HPDE6-E6E7 (cell line): ENCODE measurements at regions not wholly inside any gene's neighbourhood (a gene's known extent, or its start where the extent isn't known, plus 50 kb on each side); places are given as distances from the start of the nearest gene placed in this dataset.
"Not testable (repeated sequence)": the region's sequence is repeated elsewhere in the genome, so short reads cannot be mapped to it uniquely, and the experiment has no call there.

ENCODE experiments used
- DNase-seq: peaks from one replicate; pipeline ENCODE4 v3.0.0; 2011; ENCODE audit warnings: missing footprints; ENCODE audit errors: extremely low spot score

GRCh38 chr14:22492622-22493542 is 96.1 kb downstream of the DAD1 start:
- DNase-seq, result no peak

- no peak for DNase-seq
These were observed 97.1 kb downstream of the DAD1 start for GRCh38 chr14:22491683-22492621.

DNA sequence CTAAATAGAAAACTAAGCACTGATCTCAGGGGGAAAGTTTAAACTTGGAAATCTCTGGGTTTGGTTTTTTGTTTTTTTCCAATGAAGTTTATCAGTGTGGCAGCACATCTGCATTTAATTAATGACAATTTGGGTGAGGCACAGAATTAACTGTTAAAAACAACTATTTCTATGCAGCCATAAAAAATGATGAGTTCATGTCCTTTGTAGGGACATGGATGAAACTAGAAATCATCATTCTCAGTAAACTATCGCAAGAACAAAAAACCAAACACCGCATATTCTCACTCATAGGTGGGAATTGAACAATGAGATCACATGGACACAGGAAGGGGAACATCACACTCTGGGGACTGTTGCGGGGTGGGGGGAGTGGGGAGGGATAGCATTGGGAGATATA is 98.0 kb downstream of the DAD1 start:
- not testable (repeated sequence) for DNase-seq

DNA sequence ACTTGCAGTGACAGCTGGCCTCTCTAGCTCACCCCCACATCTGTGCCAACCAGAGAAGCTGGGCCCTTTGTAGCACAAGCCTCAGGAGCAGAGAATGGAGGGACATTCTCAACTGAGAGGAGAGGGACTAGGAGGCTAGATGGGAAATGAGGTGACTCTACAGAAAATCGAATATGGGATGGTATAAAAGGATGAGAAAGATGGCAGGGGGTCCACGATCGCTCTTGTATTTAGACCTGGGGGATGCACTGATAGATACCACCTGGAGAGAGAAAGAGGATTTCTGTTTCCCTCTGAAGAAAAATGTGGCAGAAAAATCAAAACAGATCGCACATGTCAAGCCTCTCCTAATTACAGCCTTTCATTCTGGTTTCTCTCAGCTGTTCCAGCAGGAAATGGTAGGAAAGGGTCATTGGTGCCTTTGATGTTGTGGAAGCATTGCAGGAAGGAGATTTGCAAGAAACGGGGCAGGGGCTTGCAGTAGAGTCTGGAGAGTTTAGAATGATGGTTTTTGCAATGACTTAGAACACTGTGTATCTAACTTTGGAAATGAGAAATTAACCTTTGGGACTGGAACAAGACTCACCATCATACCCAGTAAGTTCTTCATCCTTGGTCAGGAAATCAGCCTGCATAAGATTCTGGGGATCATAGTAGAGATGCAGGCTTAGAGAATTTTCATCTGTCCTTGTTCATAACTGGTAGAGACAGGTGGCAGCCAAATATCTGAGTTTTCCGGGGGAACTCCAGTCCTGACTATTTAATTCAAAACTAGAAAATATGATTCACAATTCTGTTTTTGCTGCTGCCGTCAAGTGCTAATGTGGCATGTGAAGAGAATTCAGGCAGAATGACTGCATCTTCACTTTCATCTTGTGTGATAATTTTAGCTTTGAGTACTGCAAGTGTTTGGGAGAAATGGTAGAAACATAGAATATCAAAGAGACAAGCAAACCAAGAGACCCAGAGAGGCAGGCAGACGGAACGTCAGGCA is 98.8 kb downstream of the DAD1 start:
- no peak for DNase-seq

DNA sequence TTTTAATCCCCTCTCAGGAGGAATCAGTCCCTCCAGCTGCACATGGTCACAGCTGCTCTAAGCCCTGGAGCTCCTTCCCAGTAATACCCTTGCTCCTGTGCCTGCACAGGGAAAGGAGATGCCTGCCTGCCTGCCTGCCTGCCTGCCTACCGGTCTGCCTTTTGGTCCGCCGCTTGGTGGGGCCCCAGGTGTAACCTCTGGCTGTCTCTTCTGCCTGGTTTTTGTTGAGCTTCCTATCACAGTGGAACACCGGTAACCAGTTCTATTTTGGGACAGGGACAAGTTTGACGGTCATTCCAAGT is 99.8 kb downstream of the DAD1 start:
- DNase-seq, result no peak

DNA sequence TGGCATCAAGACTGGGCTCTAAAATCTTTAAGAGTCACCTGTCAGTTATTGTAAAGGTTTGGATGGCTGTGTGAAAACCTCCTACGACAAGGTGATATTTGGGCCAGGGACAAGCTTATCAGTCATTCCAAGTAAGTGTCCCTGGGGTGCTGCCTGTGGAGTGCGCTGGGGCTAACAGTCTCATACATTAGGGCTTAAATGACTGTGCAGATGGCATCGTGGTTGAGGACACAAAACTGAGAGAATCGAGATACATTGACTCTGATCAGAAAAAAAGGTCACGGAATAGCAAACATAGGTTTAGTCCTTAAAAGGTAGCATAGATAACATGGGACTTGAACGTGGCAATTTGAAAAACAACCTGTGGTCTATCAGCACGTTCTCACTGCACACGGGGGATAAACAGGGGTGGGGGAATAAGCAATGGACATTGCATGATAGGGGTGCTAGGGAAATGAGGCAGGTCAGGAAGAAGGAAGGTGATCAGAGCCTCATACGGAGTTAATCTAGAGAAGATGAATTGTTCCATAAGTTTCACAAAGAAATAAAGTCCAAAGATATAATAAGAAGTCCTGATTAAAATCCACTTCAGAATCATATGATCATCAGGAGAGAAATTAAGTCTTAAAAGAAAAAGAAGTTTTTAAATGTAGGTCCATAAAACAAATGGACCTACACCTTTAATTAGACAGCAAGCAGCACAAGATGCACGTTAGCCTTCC is 100.3 kb downstream of the DAD1 start:
- DNase-seq, result no peak

DNA sequence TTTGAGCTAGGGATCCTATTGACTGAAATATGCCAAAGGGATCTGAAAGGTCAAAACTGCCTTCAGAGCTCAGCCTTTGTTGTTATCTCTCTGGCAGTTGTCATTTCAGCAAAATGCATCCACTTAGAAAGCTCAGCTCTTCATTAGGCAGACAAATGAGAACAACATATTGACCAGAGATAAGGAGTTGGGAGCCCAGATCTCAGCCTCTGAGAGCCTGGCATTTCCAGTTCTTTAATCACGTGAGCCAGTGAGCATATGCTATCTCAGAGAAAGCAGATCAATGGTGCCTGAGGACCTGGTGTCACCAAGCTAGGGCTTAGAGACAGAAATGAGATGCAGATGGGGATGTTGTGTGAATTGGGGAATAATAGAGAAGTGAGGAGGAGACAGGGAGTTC is 101.1 kb downstream of the DAD1 start:
- DNase-seq, result no peak

GRCh38 chr14:22487401-22487800 is 101.6 kb downstream of the DAD1 start:
- no peak for DNase-seq

DNA sequence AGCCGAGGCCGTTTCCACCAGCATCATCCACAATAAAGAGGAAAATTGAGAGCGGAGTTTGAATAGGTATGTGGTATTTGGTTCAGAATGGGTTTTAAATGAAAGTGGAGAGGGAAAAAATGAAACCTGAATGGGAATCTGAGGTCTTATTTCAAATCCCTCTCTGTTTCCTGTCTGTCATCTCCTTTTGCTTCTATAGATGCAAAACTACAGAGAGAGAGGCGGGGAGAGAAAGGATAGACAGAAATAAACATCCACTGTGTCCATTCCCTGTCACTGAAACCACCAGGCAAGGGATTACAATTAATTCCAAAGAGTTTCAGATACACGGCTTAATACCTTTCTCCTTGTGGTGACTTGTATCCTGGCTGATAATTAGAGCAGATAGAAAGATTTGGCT is 102.3 kb downstream of the DAD1 start:
- DNase-seq, result no peak

DNA sequence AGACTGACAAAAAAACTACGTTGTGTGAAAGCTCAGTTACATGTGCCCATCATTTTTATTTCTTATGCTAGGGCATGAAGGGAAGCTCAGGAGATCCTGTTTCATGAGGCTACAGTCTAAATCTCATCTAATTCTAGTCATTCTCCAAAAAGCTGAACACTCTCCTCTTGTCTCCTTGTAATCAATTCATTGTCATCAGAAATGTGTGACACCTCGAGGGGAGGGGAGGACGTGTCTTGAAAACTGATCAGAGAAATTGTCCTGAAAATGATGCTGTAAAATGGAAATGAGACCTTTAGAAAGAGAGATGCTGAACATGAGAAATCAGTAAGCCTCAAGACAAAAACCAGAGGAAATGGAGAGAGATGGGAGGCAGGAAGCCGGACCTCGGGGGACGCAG is 103.4 kb downstream of the DAD1 start:
- DNase-seq, result no peak

DNA sequence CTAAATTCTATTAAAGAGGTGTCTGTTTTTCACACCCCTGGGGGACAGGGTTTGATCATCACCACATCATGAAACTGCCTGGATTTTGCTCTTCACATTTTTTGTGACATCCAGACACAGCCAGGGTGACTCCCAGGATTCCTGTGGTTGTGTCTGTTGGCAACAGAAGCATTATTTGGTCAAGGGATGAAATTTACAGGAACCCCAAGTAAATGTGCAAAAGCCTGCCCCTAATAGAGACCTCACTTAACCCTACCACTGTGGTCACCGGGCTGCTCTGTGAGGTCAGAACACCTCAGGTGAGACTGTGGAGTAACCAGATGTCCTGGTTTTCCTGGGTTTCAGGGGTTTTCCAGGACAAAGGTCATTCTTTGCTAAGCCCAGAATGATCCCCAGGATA is 103.8 kb downstream of the DAD1 start:
- no peak for DNase-seq

- no peak for DNase-seq
These were observed 104.4 kb downstream of the DAD1 start for GRCh38 chr14:22484632-22485031.

DNA sequence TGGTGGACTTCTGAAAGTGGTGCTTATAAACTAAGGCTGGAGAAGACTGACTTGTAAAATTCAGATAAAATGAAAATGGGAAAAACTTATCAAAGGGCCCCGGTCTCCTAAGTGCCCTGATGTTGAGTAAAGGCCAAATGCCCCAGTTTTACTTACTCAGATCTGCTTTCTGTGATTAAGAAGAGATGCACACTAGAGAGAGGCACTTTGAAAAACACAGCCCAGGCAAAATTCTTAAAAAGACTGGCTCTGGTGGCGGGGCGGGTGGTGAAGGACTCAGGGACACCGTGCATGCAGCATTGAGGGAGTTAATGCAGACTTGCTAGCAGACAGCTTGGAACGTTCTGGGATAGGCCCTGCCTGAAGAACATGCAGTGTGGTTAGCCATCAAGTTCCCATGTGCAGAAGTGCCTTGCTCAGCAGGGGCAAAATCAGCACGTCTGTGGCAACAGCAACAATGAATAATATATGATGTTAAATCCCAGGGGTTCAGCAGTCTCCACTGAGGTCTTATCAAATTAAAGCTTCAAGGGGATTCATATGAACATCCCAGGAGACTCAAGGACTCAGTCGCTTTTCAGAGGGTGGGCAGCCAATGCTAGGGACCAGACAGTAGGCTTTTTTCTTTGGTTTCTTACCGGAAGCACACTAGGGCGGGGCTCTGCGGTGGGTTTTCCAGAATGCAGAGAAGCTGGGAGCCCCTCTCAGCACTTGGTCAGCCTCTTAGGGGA is 105.0 kb downstream of the DAD1 start:
- no peak for DNase-seq

DNA sequence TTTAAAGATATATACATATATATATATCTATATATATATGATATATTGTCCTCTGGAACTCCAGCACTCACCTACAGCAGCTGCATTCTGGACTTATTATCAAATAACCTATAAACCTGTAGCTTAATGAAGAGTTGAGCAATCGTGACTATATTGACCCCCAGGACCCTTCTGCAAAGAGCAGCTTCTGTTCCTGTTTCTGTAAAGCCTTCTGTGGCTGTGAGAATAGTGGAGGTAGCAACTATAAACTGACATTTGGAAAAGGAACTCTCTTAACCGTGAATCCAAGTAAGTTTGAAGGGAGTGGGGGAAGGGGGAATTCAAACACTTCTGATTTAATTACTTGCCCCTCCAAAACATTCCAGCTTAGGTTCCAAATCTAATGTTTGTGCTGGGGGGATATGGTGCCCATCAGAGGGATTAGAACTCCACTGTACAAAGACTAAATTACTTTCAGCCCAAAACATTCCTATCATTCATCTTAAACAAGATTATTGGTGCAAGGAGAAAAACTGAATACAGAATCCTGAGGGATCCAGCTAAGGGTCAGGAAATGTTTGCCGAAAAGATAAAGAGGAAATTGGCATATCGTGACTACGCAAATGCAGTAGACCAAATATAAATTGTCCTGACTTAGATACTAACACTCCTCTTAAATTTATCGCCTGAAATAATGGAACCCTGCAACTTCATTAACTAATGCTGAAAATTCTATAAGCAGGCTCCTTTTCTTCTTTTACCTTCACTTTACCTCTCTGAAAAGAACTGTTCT is 106.1 kb downstream of the DAD1 start:
- DNase-seq, result no peak

GRCh38 chr14:22482085-22482694 is 106.8 kb downstream of the DAD1 start:
- DNase-seq, result no peak

- no peak for DNase-seq
These were observed 107.5 kb downstream of the DAD1 start for GRCh38 chr14:22481546-22481945.

DNA sequence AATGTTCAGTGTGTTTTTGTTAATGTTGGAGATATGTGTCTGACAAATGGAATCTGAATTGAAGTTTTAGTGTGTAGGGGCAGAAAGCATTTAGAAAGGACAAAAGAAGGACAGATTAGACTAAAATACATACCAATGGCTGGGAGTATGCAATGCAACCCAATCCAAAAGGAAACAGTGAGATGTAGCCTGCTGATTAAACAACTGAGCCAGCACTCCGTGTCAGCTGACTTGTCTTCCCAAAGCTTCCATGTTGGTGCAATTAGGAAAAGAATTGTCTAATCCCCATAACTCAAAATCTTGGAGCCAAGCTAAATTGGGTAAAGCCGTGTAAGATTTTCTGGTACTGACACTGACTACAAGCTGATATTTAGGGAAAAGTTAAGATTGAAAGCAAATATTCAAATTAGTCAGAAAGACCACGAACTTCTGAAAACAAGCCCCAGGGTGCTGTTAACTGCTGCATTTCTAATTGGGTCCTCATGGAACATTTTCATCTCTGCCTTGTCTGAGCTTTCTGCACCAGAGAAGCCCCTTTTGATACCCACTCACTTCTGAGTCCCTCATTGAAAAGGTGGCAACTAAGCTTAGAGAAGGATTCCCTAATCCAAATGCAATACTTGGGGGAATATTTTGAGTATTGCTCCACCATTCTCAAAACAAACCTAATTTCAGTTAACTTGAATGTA is 109.1 kb downstream of the DAD1 start:
- no peak for DNase-seq

DNA sequence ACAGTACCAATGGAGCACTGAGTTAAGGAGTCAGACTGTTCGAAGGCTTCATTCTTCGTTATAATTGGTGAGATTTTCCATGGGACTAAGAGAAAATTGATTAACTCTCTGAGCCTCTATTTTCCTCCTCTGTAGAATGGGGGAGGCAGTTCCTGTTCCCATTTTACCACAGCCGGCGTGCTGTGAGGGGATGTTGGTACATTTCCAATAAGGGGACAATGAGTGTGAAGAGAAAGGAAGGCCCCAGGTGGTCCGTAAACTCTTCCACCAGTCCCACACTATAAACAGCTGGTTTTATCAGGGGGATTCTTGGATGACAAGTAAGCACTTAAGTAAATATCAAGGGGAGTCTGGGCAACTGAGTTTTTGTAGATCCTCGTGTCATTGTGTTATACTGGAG is 109.9 kb downstream of the DAD1 start:
- DNase-seq, result no peak
